ENCODE measurements at regions not wholly inside any gene's neighbourhood (a gene's known extent, or its start where the extent isn't known, plus 50 kb on each side); places are given as distances from the start of the nearest gene placed in this dataset.
"Not testable (repeated sequence)": the region's sequence is repeated elsewhere in the genome, so short reads cannot be mapped to it uniquely, and the experiment has no call there.

- no peak for DNase-seq (ENCODE audit: extremely low read depth in 1 of 2, low read depth in 1 of 2)
Observed at GRCh38 chr4:129971419-129971818, 875.5 kb downstream of the C4orf33 start.

- no peak for DNase-seq (ENCODE audit: extremely low read depth in 1 of 2, low read depth in 1 of 2)
Observed at GRCh38 chr4:129972257-129972656, 876.3 kb downstream of the C4orf33 start.

GRCh38 chr4:129974730-129975129 is 878.8 kb downstream of the C4orf33 start:
- no peak for DNase-seq (ENCODE audit: extremely low read depth in 1 of 2, low read depth in 1 of 2)

GRCh38 chr4:129978315-129978714 is 882.4 kb downstream of the C4orf33 start:
- no peak for DNase-seq (ENCODE audit: extremely low read depth in 1 of 2, low read depth in 1 of 2)

GRCh38 chr4:129988957-129989356 is 893.0 kb downstream of the C4orf33 start:
- DNase-seq (ENCODE audit: extremely low read depth in 1 of 2, low read depth in 1 of 2) = no peak

GRCh38 chr4:129994715-129995114 is 898.8 kb downstream of the C4orf33 start:
- DNase-seq (ENCODE audit: extremely low read depth in 1 of 2, low read depth in 1 of 2) = no peak

GRCh38 chr4:129998436-129999150 is 902.6 kb downstream of the C4orf33 start:
- DNase-seq (ENCODE audit: extremely low read depth in 1 of 2, low read depth in 1 of 2) = no peak

GRCh38 chr4:129999156-129999555 is 903.2 kb downstream of the C4orf33 start:
- no peak for DNase-seq (ENCODE audit: extremely low read depth in 1 of 2, low read depth in 1 of 2)

GRCh38 chr4:130008461-130008860 is 912.5 kb downstream of the C4orf33 start:
- DNase-seq (ENCODE audit: extremely low read depth in 1 of 2, low read depth in 1 of 2) = no peak

- DNase-seq (ENCODE audit: extremely low read depth in 1 of 2, low read depth in 1 of 2) = not testable (repeated sequence)
Observed at GRCh38 chr4:130012806-130013205, 916.9 kb downstream of the C4orf33 start.

GRCh38 chr4:130021706-130022105 is 925.8 kb downstream of the C4orf33 start:
- DNase-seq (ENCODE audit: extremely low read depth in 1 of 2, low read depth in 1 of 2) = no peak

- DNase-seq (ENCODE audit: extremely low read depth in 1 of 2, low read depth in 1 of 2) = no peak
Observed at GRCh38 chr4:130023088-130023487, 927.1 kb downstream of the C4orf33 start.

- no peak for DNase-seq (ENCODE audit: extremely low read depth in 1 of 2, low read depth in 1 of 2)
Observed at GRCh38 chr4:130025701-130026100, 929.7 kb downstream of the C4orf33 start.

- no peak for DNase-seq (ENCODE audit: extremely low read depth in 1 of 2, low read depth in 1 of 2)
Observed at GRCh38 chr4:130026185-130026584, 930.2 kb downstream of the C4orf33 start.

GRCh38 chr4:130027973-130028372 is 932.0 kb downstream of the C4orf33 start:
- no peak for DNase-seq (ENCODE audit: extremely low read depth in 1 of 2, low read depth in 1 of 2)

- no peak for DNase-seq (ENCODE audit: extremely low read depth in 1 of 2, low read depth in 1 of 2)
Observed at GRCh38 chr4:130028552-130028951, 932.6 kb downstream of the C4orf33 start.

GRCh38 chr4:130029442-130029841 is 933.5 kb downstream of the C4orf33 start:
- no peak for DNase-seq (ENCODE audit: extremely low read depth in 1 of 2, low read depth in 1 of 2)

- DNase-seq (ENCODE audit: extremely low read depth in 1 of 2, low read depth in 1 of 2) = no peak
Observed at GRCh38 chr4:130031858-130032257, 935.9 kb downstream of the C4orf33 start.

- not testable (repeated sequence) for DNase-seq (ENCODE audit: extremely low read depth in 1 of 2, low read depth in 1 of 2)
Observed at GRCh38 chr4:130033657-130034056, 937.7 kb downstream of the C4orf33 start.

- no peak for DNase-seq (ENCODE audit: extremely low read depth in 1 of 2, low read depth in 1 of 2)
Observed at GRCh38 chr4:130034876-130035275, 938.9 kb downstream of the C4orf33 start.

GRCh38 chr4:130035391-130035790 is 939.4 kb downstream of the C4orf33 start:
- no peak for DNase-seq (ENCODE audit: extremely low read depth in 1 of 2, low read depth in 1 of 2)

- DNase-seq (ENCODE audit: extremely low read depth in 1 of 2, low read depth in 1 of 2) = not testable (repeated sequence)
Observed at GRCh38 chr4:130037866-130038265, 941.9 kb downstream of the C4orf33 start.

GRCh38 chr4:130038540-130038939 is 942.6 kb downstream of the C4orf33 start:
- DNase-seq (ENCODE audit: extremely low read depth in 1 of 2, low read depth in 1 of 2) = not testable (repeated sequence)

All from activated CD8-positive, alpha-beta memory T cell treated with anti-CD3 and anti-CD28 coated beads for 1 hour (primary cell).